ENCODE measurements at regions not wholly inside any gene's neighbourhood (a gene's known extent, or its start where the extent isn't known, plus 50 kb on each side); places are given as distances from the start of the nearest gene placed in this dataset.
"Not testable (repeated sequence)": the region's sequence is repeated elsewhere in the genome, so short reads cannot be mapped to it uniquely, and the experiment has no call there.

DNA sequence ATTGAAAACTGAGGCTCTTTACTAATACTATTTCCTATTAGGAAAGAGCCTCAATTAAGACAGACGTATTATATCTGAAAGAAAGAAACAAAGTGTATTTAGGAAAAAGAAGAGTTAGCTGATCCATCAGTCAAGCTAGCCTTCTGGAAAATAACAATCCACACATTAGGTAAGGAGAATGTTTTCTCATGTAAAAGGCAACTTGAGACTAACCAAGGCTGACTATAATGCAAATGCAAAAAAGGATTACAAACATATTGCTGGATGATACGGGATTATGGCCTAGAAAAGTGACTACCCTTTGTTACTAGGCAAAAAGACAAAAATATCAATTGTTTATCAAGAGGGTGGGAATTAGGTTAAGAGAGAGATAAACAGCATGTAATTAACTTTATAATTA, 176.9 kb downstream of the RFPL4B start:
- no peak overlapping the region for H3K27ac ChIP-seq (ENCODE audit: low read length)
- H3K27me3 ChIP-seq (ENCODE audit: insufficient read depth, low read length), result no peaks in the 10 kb centered on the region
- H3K9ac ChIP-seq (ENCODE audit: low read depth, low read length), result no peak overlapping the region
- no peak overlapping the region for H3K4me3 ChIP-seq (ENCODE audit: low read length)
- H3K36me3 ChIP-seq (ENCODE audit: insufficient read depth, low read depth, low read length), result no peaks in the 10 kb centered on the region
- H3K4me1 ChIP-seq (ENCODE audit: insufficient read depth, low read length), result peaks cover 12% of the 10 kb centered on the region; the same call in 1 of the 2 replicates
- no peaks in the 10 kb centered on the region; the same call in 1 of the 2 replicates for H3K9me3 ChIP-seq (ENCODE audit: insufficient read depth, low read depth, low read length)

DNA sequence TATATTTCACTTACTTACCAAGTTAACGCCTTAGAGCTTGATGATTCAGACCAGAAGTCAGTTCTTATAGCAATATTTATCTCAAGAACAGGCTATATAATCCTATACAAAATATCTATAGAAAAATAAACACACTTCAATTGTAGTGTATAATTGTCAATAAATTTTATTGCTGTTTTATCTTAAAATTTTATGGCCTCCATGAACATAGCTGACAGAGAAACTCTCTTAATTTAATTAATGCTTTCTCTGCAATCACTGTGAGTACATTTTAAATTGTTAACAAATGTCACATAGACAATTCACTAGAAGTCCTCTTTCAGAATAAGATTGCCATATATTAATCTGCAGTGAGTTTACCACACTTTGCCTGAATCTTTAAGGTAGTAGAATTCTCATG, 178.6 kb downstream of the RFPL4B start:
- no peaks in the 10 kb centered on the region for H3K36me3 ChIP-seq (ENCODE audit: insufficient read depth, low read depth, low read length)
- peaks cover 7% of the 10 kb centered on the region; the same call in 1 of the 2 replicates for H3K9me3 ChIP-seq (ENCODE audit: insufficient read depth, low read depth, low read length)
- H3K27me3 ChIP-seq (ENCODE audit: insufficient read depth, low read length), result no peaks in the 10 kb centered on the region
- H3K9ac ChIP-seq (ENCODE audit: low read depth, low read length), result no peak overlapping the region
- peaks cover 12% of the 10 kb centered on the region; the same call in 1 of the 2 replicates for H3K4me1 ChIP-seq (ENCODE audit: insufficient read depth, low read length)
- no peak overlapping the region for H3K27ac ChIP-seq (ENCODE audit: low read length)
- H3K4me3 ChIP-seq (ENCODE audit: low read length), result no peak overlapping the region

DNA sequence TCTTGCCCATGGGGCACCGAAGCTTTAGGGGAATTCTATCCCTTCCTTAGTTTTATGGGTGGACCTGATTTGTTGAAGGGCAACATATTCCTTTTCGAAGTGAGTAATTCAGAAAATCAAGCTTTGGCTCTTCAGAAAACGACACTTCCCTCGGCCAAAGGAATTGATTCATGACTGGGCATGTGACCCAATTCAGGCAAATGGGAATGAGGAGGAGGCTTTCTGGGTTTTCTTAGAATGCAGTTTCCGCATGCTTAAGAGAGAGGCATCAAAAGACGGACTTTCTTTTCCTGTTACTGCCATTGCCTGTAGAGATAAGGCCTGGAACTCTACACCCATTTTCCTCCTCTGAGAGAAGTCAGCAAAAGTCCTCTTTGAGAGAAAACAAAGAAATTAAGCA, 179.5 kb downstream of the RFPL4B start:
- no peak overlapping the region for H3K9ac ChIP-seq (ENCODE audit: low read depth, low read length)
- peaks cover 12% of the 10 kb centered on the region; the same call in 1 of the 2 replicates for H3K4me1 ChIP-seq (ENCODE audit: insufficient read depth, low read length)
- H3K4me3 ChIP-seq (ENCODE audit: low read length), result no peak overlapping the region
- H3K27me3 ChIP-seq (ENCODE audit: insufficient read depth, low read length), result no peaks in the 10 kb centered on the region
- H3K27ac ChIP-seq (ENCODE audit: low read length), result no peak overlapping the region
- peaks cover 7% of the 10 kb centered on the region; the same call in 1 of the 2 replicates for H3K9me3 ChIP-seq (ENCODE audit: insufficient read depth, low read depth, low read length)
- H3K36me3 ChIP-seq (ENCODE audit: insufficient read depth, low read depth, low read length), result no peaks in the 10 kb centered on the region

DNA sequence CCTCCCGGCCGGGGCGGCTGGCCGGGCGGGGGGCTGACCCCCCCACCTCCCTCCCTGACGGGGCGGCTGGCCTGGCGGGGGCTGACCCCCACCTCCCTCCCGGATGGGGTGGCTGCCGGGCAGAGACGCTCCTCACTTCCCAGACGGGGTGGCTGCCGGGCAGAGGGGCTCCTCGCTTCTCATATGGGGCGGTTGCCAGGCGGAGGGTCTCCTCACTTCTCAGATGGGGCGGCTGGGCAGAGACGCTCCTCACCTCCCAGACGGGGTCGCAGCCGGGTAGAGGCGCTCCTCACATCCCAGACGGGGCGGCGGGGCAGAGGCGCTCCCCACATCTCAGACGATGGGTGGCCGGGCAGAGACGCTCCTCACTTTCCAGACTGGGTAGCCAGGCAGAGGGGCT, 181.2 kb downstream of the RFPL4B start:
- peaks cover 12% of the 10 kb centered on the region; the same call in 1 of the 2 replicates for H3K4me1 ChIP-seq (ENCODE audit: insufficient read depth, low read length)
- not testable (repeated sequence) for H3K27ac ChIP-seq (ENCODE audit: low read length)

DNA sequence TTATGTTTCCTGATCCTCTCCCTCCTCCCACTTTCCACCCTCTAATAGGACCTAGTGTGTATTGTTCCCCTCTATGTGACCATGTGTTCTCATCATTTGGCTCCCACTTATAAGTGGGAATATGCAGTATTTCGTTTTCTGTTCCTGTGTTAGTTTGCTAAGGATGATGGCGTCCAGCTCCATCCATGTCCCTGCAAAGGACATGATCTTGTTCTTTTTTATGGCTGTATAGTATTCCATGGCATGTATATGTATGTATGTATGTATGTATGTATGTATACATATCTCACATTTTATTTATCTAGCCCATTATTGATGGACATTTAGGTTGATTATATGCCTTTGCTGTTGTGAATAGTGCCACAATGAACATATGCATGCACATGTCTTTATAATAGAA, 188.7 kb downstream of the RFPL4B start:
- H3K9ac ChIP-seq (ENCODE audit: low read depth, low read length), result no peak overlapping the region
- no peaks in the 10 kb centered on the region for H3K4me1 ChIP-seq (ENCODE audit: insufficient read depth, low read length)
- no peaks in the 10 kb centered on the region for H3K36me3 ChIP-seq (ENCODE audit: insufficient read depth, low read depth, low read length)
- no peaks in the 10 kb centered on the region for H3K27me3 ChIP-seq (ENCODE audit: insufficient read depth, low read length)
- no peak overlapping the region for H3K27ac ChIP-seq (ENCODE audit: low read length)
- no peaks in the 10 kb centered on the region; the same call in 1 of the 2 replicates for H3K9me3 ChIP-seq (ENCODE audit: insufficient read depth, low read depth, low read length)
- no peak overlapping the region for H3K4me3 ChIP-seq (ENCODE audit: low read length)

More for the DNA sequence above, 181.2 kb downstream of the RFPL4B start:
- H3K4me3 ChIP-seq (ENCODE audit: low read length); H3K36me3 ChIP-seq (ENCODE audit: insufficient read depth, low read depth, low read length); H3K27me3 ChIP-seq (ENCODE audit: insufficient read depth, low read length); H3K9ac ChIP-seq (ENCODE audit: low read depth, low read length); H3K9me3 ChIP-seq (ENCODE audit: insufficient read depth, low read depth, low read length): not testable (repeated sequence)

DNA sequence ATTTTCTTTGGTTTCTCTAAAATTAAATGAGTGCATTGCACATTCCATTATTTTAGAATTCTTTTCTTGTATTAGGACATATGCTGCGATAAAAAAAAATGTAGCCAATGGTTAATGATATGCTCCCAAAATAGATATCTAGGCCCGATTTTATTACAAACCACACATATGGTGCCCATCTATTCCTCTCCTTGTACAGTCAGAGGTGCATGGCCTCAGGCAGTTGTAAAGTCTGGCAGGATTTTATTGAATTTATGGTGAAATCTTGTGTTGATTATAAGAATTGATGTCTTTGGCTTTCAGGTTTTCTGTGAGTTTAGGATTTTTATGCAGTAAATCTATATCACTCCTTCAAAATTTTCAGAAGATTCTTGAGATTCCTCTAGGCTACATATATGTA, 192.2 kb downstream of the RFPL4B start:
- H3K27ac ChIP-seq (ENCODE audit: low read length), result no peak overlapping the region
- H3K4me1 ChIP-seq (ENCODE audit: insufficient read depth, low read length), result no peaks in the 10 kb centered on the region
- no peaks in the 10 kb centered on the region for H3K27me3 ChIP-seq (ENCODE audit: insufficient read depth, low read length)
- no peaks in the 10 kb centered on the region; the same call in none of the 2 replicates for H3K9me3 ChIP-seq (ENCODE audit: insufficient read depth, low read depth, low read length)
- H3K4me3 ChIP-seq (ENCODE audit: low read length), result no peak overlapping the region
- no peak overlapping the region for H3K9ac ChIP-seq (ENCODE audit: low read depth, low read length)
- H3K36me3 ChIP-seq (ENCODE audit: insufficient read depth, low read depth, low read length), result no peaks in the 10 kb centered on the region

DNA sequence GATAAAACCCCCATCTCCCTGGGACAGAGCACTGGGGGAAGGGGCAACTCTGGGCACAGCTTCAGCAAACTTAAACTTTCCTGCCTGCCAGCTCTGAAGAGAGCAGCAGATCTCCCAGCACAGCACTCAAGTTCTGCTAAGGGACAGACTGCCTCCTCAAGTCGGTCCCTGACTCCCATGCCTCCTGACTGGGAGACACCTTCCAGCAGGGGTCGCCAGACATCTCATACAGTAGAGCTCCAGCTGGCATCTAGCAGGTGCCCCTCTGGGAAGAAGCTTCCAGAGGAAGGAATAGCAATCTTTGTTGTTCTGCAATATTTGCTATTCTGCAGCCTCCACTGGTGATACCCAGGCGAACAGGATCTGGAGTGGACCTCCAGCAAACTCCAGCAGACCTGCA, 194.7 kb downstream of the RFPL4B start:
- not testable (repeated sequence) for H3K4me1 ChIP-seq (ENCODE audit: insufficient read depth, low read length); H3K4me3 ChIP-seq (ENCODE audit: low read length)

DNA sequence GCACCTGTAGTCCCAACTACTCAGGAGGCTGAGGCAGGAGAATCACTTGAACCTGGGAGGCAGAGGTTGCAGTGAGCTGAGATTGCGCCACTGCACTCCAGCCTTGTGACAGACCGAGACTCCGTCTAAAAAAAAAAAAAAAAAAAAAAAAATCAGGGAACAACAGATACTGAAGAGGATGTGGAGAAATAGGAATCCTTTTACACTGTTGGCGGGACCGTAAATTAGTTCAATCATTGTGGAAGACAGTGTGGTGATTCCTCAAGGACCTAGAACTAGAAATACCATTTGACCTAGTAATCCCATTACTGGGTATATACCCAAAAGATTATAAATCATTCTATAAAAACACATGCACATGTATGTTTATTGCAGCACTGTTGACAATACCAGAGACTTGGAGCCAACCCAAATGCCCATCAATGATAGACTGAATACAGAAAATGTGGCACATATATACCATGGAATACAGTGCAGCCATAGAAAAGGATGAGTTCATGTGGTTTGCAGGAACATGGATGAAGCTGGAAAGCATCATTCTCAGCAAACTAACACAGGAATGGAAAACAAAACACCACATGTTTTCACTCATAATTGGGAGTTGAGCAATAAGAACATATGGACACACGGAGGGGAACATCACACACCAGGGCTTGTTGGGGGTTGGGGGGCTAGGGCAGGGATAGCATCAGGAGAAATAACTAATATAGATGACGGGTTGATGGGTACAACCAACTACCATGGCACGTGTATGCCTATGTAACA, 200.4 kb downstream of the RFPL4B start:
- not testable (repeated sequence) for H3K27ac ChIP-seq (ENCODE audit: low read length); H3K9me3 ChIP-seq (ENCODE audit: insufficient read depth, low read depth, low read length)

More for the DNA sequence above, 194.7 kb downstream of the RFPL4B start:
- not testable (repeated sequence) for H3K36me3 ChIP-seq (ENCODE audit: insufficient read depth, low read depth, low read length); H3K27me3 ChIP-seq (ENCODE audit: insufficient read depth, low read length); H3K9ac ChIP-seq (ENCODE audit: low read depth, low read length); H3K27ac ChIP-seq (ENCODE audit: low read length); H3K9me3 ChIP-seq (ENCODE audit: insufficient read depth, low read depth, low read length)

DNA sequence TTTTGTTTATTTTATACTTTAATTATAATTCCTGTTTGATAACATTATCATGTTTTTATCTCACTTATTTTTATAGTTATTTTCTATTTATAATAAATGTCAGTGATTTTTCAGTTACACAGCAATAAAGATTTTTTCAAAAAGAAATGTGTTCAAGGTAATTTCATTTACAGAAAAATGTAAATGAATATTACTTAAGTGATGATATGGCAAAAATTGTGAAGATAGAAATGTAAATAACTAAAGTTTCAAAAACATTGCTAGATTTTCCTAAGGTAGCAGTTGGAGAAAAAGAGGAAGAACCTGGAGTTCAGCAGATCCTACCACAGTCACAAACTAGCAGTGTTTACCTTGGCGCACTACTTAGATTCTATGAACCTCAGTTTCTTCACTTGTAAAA, 202.6 kb downstream of the RFPL4B start:
- H3K36me3 ChIP-seq (ENCODE audit: insufficient read depth, low read depth, low read length), result no peaks in the 10 kb centered on the region
- H3K9me3 ChIP-seq (ENCODE audit: insufficient read depth, low read depth, low read length), result no peaks in the 10 kb centered on the region
- no peak overlapping the region for H3K4me3 ChIP-seq (ENCODE audit: low read length)
- no peak overlapping the region for H3K27ac ChIP-seq (ENCODE audit: low read length)
- no peak overlapping the region for H3K9ac ChIP-seq (ENCODE audit: low read depth, low read length)
- no peaks in the 10 kb centered on the region for H3K27me3 ChIP-seq (ENCODE audit: insufficient read depth, low read length)
- no peaks in the 10 kb centered on the region for H3K4me1 ChIP-seq (ENCODE audit: insufficient read depth, low read length)

More for the DNA sequence above, 200.4 kb downstream of the RFPL4B start:
- H3K36me3 ChIP-seq (ENCODE audit: insufficient read depth, low read depth, low read length); H3K27me3 ChIP-seq (ENCODE audit: insufficient read depth, low read length); H3K4me3 ChIP-seq (ENCODE audit: low read length); H3K4me1 ChIP-seq (ENCODE audit: insufficient read depth, low read length); H3K9ac ChIP-seq (ENCODE audit: low read depth, low read length): not testable (repeated sequence)

DNA sequence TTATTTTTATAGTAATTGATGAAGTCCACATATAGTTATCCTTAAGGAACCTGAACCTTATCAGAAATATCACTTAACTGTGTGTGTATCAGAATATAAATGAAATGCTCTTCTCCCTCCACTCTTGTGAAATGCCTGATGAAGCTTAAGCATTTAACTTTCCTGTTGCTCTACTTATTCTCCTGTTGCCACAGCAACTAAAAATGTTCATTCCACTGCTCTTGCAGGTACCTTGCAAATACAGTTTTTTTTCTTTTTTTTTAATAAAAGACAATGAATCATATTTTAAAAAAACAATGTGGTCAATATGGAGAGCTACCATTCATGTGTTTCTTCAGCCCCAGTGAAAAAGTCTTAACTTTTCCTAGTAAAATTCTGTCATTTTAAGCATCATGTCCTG, 210.3 kb downstream of the RFPL4B start:
- Histone ChIP-seq H3K27ac (ENCODE audit: low read length) (no peak overlapping the region), H3K4me3 (ENCODE audit: low read length) (no peak overlapping the region), H3K9me3 (ENCODE audit: insufficient read depth, low read depth, low read length) (no peaks in the 10 kb centered on the region), H3K36me3 (ENCODE audit: insufficient read depth, low read depth, low read length) (no peaks in the 10 kb centered on the region), H3K4me1 (ENCODE audit: insufficient read depth, low read length) (peaks cover 3% of the 10 kb centered on the region), H3K9ac (ENCODE audit: low read depth, low read length) (no peak overlapping the region), H3K27me3 (ENCODE audit: insufficient read depth, low read length) (no peaks in the 10 kb centered on the region)

DNA sequence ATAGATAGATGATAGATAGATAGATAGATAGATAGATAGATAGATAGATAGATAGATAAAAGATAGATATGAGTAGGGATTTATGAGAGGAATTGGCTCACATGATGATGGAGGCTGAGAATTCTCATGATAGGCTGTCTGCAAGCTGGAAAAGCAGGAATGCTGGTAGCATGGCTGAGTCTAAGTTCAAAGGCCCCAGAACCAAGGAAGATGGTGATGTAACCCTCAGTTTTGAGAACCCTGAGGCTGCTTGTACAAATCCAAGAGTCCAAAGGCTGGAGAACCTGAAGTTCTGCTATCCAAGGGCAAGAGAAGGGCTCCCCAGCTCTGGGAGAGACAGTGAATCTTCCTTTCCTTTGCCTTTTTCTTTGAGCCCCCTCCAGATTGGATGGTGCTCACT, 210.8 kb downstream of the RFPL4B start:
- H3K27me3 ChIP-seq (ENCODE audit: insufficient read depth, low read length), result no peaks in the 10 kb centered on the region
- H3K27ac ChIP-seq (ENCODE audit: low read length), result no peak overlapping the region
- no peak overlapping the region for H3K9ac ChIP-seq (ENCODE audit: low read depth, low read length)
- peaks cover 9% of the 10 kb centered on the region for H3K4me1 ChIP-seq (ENCODE audit: insufficient read depth, low read length)
- no peak overlapping the region for H3K4me3 ChIP-seq (ENCODE audit: low read length)
- no peaks in the 10 kb centered on the region for H3K36me3 ChIP-seq (ENCODE audit: insufficient read depth, low read depth, low read length)
- H3K9me3 ChIP-seq (ENCODE audit: insufficient read depth, low read depth, low read length), result no peaks in the 10 kb centered on the region

DNA sequence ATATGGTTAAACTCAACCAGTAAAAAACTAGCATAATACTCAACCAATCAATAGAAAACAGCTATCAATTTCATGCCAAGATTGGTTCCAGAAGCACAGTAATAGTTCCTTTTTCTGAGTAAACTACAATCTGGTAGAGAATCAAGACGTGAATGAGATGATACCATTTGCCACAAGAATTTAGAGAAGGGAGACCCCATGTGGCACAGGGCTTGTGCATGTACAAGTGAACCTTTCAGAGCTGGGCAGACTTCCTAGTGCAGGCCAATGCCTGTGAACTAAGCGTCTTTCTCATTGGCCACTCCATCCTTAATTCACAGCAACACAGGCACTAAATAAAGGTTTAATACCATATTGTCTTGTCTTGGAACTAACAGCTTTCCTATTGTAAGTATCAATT, 213.5 kb downstream of the RFPL4B start:
- Histone ChIP-seq H3K36me3 (ENCODE audit: insufficient read depth, low read depth, low read length) (no peaks in the 10 kb centered on the region), H3K27ac (ENCODE audit: low read length) (no peak overlapping the region), H3K9me3 (ENCODE audit: insufficient read depth, low read depth, low read length) (no peaks in the 10 kb centered on the region), H3K27me3 (ENCODE audit: insufficient read depth, low read length) (no peaks in the 10 kb centered on the region), H3K4me3 (ENCODE audit: low read length) (no peak overlapping the region), H3K9ac (ENCODE audit: low read depth, low read length) (no peak overlapping the region), H3K4me1 (ENCODE audit: insufficient read depth, low read length) (peaks cover 23% of the 10 kb centered on the region)

Data from iPS-20b (cell line).